ENCODE measurements at regions not wholly inside any gene's neighbourhood (a gene's known extent, or its start where the extent isn't known, plus 50 kb on each side); places are given as distances from the start of the nearest gene placed in this dataset.
"Not testable (repeated sequence)": the region's sequence is repeated elsewhere in the genome, so short reads cannot be mapped to it uniquely, and the experiment has no call there.

GRCh38 chr3:18987862-18988447 is 160.4 kb upstream of the KCNH8 start:
- peak; percentile 24 for DNase-seq

GRCh38 chr3:18987070-18987469 is 161.2 kb upstream of the KCNH8 start:
- DNase-seq = no peak

- no peak for DNase-seq
Measured at GRCh38 chr3:18982920-18983319, 165.4 kb upstream of the KCNH8 start.

GRCh38 chr3:18976102-18976501 is 172.2 kb upstream of the KCNH8 start:
- DNase-seq = not testable (repeated sequence)

- no peak for DNase-seq
Measured at GRCh38 chr3:18968120-18968519, 180.2 kb upstream of the KCNH8 start.

GRCh38 chr3:18965781-18966180 is 182.5 kb upstream of the KCNH8 start:
- DNase-seq = no peak

GRCh38 chr3:18964640-18965039 is 183.7 kb upstream of the KCNH8 start:
- DNase-seq = no peak

- DNase-seq = no peak
Measured at GRCh38 chr3:18951333-18951732, 197.0 kb upstream of the KCNH8 start.

- no peak for DNase-seq
Measured at GRCh38 chr3:18946524-18946923, 201.8 kb upstream of the KCNH8 start.

GRCh38 chr3:18937574-18937973 is 210.7 kb upstream of the KCNH8 start:
- no peak for DNase-seq

GRCh38 chr3:18919158-18919557 is 229.2 kb upstream of the KCNH8 start:
- no peak for DNase-seq

GRCh38 chr3:18917923-18918322 is 230.4 kb upstream of the KCNH8 start:
- DNase-seq = no peak

GRCh38 chr3:18902081-18902793 is 246.1 kb upstream of the KCNH8 start:
- DNase-seq = no peak

- DNase-seq = no peak
Measured at GRCh38 chr3:18901571-18901970, 246.7 kb upstream of the KCNH8 start.

GRCh38 chr3:18900994-18901393 is 247.3 kb upstream of the KCNH8 start:
- DNase-seq = peak; percentile 23

- no peak for DNase-seq
Measured at GRCh38 chr3:18898911-18899310, 249.4 kb upstream of the KCNH8 start.

GRCh38 chr3:18892756-18893155 is 255.6 kb upstream of the KCNH8 start:
- no peak for DNase-seq

GRCh38 chr3:18892047-18892446 is 256.3 kb upstream of the KCNH8 start:
- DNase-seq = no peak

GRCh38 chr3:18891641-18892040 is 256.7 kb upstream of the KCNH8 start:
- no peak for DNase-seq

GRCh38 chr3:18890449-18890848 is 257.9 kb upstream of the KCNH8 start:
- no peak for DNase-seq

- DNase-seq = no peak
Measured at GRCh38 chr3:18888819-18889218, 259.5 kb upstream of the KCNH8 start.

- no peak for DNase-seq
Measured at GRCh38 chr3:18888370-18888769, 259.9 kb upstream of the KCNH8 start.

- peak; percentile 1 for DNase-seq
Measured at GRCh38 chr3:18886331-18886730, 262.0 kb upstream of the KCNH8 start.

GRCh38 chr3:18885612-18886011 is 262.7 kb upstream of the KCNH8 start:
- DNase-seq = no peak

Measured in tongue (tissue), 1 donor.